ENCODE measurements at regions not wholly inside any gene's neighbourhood (a gene's known extent, or its start where the extent isn't known, plus 50 kb on each side); places are given as distances from the start of the nearest gene placed in this dataset.

DNA sequence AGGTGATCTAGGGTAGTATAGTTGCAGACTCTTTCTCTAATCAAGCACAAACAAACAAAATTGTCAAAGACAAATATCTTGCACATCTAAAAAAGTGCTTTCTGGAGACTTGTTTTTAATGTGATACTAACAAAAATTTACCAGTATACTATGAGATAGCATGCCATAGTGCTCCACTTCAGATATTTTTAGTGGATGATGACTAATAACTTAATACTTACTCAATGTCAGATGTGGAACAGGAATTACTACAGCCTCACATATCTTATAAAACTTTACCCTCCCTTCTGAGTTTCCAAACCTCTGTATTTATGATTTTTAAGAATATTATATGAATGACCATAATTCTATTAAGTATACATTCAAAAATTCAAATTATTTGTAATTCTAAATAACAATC lies 1162.0 kb upstream of the SLC39A10 start:
- TF ChIP-seq CTCF (IDR thresholded peaks at IDR 0.05; ENCODE audit: poor library complexity) = no peak
- no peak for TF ChIP-seq EZH2 (IDR thresholded peaks at IDR 0.05; ENCODE audit: borderline replicate concordance)

All from hepatocyte (in vitro differentiated cells).